GM21447 (cell line): ENCODE measurements at regions not wholly inside any gene's neighbourhood (a gene's known extent, or its start where the extent isn't known, plus 50 kb on each side); places are given as distances from the start of the nearest gene placed in this dataset.

Source experiments
- ATAC-seq: cut with Tn5 transposase; IDR thresholded peaks from one replicate; pipeline ENCODE4 v1.9.1; 2021; ENCODE audit not compliant: unreplicated experiment

DNA sequence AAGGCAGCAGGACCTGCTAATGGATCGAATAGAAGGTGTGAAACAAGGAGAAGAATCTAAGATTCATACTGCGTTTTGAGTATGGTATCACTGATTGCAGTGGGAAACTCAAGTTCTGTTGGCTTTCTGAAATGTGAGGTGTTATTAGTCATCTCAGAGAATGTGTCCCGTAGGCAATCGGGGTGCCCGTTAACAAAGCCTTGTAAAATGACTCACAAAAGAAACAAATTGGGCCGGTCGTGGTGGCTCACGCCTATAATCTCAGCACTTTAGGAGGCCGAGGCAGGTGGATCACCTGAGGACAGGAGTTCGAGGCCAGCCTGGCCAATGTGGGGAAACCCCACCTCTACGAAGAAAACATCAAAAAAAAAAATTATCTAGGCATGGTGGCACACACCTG lies 118.2 kb upstream of the C7orf33 start:
- ATAC-seq: no peak

DNA sequence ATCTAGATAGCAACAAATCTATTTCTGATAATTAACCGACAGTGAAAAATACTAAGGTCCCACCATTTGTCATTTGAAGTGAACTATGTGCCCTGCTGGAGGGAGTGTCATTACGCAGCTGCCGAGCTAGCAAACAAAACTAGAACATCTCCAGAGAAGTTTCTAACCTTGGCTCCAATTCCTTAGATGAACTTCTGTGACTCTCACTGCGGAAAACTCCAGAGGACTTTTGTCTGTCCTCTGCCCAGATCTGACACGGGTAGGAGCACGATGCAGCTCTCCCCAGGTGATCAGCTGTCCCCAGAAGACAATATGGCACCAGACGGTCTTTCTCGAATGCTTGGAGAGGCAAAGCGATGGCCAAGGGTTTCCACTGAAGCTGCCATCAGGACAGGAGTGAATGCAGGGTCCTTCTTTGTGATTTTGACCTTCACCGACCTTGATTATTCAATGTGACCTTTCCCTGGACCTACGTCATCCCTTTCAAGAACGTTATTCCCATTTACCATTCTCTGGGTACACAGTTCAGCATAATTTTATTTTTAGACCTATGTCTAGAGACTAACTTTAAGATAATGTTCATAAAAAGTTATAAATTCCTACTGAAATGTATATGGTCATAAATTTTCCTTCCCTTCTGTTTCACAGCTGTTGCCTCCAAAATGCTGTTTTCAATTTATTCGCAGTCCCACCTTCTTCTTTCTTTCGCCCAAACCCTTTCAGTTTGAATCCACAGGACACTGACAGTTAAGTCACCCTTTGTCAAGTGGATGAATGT lies 116.7 kb upstream of the C7orf33 start:
- ATAC-seq: no peak

DNA sequence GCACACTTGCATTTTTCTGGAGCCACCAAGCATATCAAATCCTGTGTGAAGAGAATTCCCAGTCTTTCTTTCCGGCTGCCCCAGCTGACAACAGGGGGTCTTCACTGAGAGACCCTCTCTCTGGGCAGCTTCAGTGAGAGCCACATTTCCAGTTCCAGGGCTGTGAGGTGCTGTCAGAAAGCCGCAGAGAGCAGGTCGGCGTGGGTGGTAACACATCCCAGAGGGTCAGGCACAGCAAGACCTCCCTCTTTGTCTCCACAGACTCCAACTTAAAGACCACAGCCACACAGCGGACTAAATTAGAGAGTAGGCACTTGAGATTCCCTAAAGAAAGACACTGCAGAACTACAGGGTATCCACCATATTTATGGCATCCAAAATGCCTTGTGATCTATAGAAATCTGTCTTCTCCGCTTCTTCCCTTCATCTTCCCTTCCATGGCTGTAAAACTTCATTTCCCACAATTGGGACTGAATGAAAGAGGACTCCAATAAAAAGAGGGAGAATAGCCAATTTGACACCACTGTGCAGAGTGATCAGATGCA lies 116.0 kb upstream of the C7orf33 start:
- ATAC-seq: no peak

DNA sequence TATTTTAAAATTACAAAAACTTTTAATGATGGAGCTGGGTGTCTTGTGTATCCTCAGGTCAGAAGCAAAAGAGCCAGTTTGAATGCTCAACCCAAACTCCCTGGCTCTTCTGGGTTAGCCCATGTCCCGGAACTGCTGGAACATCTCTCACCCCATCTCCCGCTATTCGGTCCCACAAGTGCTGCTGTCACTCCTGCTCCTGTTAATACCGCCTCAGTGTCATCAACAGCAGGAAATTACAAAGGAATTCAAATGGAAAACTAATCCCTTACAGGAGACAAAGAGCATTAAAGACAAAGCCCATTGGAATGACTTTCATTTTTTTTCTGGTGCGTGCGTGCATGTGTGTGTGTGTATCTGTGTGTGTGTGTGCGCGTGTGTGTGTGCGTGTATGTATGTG lies 112.0 kb upstream of the C7orf33 start:
- no peak for ATAC-seq

DNA sequence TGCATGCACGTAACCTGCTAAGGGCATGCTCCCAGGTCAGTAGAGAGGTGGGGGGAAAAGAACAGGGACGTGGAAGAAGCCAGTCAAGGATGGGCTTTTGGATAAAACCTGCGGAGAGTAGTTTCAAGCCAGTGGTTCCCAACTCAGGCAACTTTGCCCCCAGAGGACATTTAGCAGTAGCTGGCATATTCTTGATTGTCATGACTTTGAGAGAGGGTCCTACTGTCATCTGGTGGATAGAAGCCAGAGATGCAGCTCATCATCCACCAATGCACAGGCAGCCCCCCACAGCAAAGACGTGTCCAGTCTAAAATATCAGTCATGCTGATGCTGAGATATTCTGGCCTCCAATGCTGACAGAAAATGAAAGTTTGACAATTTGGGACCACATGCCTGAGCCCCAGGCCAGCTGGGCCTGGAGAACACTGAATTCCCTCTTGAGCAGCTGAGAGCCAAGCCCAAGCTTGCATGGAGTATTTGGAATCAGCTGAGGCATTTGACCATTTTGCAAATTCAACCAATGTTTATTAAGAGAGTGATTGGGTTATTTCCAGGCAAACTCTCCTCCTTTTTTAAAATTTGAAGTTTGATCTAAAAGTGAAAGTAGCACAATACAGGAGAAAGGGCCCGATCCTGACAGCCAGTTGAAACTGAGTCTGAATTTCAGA lies 110.0 kb upstream of the C7orf33 start:
- no peak for ATAC-seq

DNA sequence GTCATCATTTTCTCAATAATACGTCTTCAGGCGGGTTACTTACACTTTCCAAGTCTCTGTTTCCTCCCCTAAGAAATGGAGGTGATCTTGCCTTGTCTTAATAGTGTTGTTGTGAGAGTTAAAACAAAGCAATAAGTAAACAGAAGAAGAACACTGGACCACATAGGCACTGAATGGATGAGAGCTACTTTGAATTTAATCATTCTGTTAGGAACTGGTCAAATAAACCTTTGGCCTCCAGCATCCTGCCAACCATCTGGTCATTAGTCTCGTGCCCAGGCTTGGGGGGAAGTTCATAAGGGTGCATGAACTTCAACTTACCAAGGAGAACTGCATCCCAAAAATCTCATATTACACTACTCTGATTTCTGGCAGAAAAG lies 109.4 kb upstream of the C7orf33 start:
- no peak for ATAC-seq

DNA sequence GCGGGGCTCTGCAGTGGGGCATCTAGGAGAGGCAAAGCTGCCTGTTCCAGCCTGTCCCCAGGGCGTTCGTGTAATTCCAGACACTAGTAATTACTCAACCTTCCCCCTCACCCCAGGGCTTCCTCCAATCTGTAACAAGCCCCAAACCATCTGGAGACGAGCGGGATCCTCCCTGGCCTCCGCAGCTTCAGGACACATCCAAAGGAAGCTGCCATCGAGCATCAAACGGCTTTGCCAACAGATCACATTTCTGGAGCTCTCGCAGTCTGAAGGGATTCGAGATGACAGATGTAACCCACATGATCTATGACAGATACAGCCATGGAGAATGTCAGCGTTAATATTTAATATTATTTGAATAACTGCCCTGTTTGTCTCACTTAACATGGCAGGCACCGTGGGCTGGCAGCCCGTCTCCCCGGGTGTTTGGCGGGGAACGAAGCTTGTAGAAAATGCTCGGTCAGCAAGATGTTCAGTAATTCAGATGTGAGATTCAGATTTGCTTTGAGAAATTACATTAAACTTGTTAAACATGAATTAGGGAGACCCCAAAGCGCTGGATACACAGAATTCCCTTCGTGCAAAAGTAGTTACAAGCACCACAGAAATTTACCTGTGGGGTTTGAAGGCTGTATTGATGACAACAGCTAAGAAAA lies 108.5 kb upstream of the C7orf33 start:
- no peak for ATAC-seq

DNA sequence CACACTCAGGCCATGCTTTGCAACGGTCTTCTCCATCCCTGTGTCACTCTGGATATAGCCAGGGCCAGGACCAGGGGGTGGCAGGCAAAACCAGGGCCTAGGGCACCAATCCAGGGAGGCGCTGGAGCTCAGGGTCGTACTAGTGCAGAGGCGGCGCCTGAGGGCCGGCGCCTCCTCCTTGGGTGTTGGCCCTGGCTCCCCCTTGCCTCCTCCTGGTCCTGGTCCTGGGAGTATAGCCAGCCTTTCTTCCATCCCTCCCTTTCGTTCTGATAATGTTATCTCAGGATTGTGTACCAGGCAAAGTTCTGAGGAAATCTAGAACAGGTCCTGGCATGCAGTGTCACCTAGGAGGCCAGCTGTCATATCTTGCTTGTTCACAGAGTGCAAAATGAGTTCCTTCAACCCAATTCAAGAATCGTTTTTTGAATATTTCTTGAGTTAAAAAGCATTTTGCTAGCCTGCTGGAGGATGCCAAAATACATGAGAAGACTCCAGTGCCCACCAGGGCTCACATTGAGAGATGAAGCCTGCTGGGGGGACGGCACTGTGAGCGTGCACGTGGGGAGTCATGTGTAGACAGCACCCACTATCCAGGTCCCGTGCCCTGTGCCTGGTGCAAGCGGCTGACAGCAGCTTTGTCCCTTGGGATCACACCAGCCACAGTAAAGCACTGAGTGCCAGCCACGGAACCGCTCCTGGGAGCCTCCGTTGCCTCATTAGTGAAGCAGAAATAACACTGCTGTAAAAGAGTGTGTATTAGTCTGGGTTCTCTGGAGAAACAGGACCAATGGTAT lies 106.9 kb upstream of the C7orf33 start:
- no peak for ATAC-seq

DNA sequence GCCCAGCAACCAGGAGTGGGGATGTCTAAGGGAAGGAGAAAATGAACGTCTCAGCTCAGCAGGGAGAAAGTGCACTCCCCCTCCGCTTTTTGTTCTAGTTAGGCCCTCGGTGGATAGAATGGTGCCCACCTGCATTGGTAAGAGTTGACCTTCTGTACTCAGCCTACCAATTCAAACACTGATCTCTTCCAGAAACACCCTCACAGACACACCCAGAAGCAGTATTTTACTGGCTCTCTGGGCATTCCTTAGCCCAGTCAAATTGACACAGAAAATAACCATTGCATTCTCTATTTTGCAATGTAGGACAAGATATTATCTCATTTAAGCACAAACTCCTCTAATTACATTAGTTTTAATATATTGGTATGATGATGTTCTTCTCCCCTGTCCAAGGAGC lies 106.1 kb upstream of the C7orf33 start:
- ATAC-seq: no peak

DNA sequence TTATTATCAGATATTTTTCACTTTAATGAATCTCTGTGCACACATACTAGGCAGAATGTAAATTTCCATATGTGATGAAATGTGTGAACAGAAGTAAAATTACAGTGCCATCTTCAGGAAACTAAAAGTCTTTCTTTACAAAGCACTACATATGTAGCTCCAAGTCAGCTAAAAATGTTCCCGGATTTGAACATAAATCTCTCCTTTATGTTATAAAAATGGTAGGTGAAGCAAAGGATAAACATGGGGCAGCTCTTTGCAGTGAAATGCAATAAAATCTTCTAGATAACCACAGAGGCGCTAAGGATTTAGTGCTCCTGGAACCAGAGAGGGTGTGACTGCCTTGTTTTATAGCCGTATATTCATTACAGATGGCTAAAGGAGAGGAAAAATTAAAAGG lies 104.9 kb upstream of the C7orf33 start:
- no peak for ATAC-seq

DNA sequence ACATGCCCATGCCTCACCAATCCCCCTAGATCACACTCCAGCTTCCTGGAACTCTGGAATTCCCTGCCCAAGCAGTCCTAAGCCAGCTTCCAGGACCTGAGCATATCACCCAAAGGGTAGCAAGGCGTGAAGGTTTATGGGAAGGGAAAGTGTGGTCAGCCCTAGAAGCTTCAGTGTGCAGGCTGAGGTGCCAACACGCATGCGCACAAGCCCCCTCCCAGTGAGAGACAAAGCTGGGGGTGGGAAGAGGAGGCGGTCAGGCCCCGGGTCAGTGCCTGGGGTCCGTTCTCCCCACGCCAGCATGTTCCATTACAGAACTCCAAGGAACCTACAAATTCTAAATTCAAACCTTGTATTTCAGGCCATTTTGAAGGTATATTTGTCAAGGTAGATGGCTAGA lies 103.6 kb upstream of the C7orf33 start:
- ATAC-seq: no peak

DNA sequence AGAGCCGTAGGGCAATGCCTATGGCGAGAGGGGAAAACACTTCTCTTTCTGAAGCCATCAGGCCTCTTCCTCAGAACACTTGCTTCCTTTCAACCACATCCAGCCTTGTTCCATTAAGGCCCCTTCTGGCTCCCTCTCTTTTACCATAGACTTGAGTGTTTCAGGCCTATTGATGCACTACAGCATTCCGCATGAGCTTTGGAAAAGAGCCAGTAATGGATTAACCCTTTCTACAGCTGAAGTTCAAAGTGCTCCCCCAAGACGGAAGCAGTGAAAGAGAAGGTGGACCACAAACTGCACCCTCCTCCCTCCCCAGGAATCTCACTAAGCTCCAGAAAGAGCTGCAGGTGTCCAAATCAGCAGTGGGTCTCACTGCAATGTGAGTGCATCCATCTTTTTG lies 102.7 kb upstream of the C7orf33 start:
- ATAC-seq: no peak

DNA sequence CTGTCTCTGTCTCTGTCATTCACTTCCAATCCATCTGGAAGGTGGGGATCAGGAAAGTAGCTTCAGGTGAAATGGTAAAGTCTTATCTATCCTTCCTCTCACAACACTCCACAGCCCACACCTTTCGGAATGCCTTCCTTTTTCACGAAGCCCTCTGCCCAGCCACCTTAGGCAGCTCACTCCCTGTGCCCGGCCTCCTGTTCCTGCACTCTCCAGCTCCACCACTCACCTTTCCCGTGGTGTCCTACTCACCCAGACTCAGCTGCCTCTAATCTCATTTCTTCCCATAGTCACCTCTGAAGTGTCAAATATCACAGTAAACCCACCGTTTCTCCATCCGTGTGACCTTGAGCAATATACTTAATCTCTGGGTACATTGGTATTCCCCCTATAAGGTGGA lies 100.9 kb upstream of the C7orf33 start:
- ATAC-seq: no peak

DNA sequence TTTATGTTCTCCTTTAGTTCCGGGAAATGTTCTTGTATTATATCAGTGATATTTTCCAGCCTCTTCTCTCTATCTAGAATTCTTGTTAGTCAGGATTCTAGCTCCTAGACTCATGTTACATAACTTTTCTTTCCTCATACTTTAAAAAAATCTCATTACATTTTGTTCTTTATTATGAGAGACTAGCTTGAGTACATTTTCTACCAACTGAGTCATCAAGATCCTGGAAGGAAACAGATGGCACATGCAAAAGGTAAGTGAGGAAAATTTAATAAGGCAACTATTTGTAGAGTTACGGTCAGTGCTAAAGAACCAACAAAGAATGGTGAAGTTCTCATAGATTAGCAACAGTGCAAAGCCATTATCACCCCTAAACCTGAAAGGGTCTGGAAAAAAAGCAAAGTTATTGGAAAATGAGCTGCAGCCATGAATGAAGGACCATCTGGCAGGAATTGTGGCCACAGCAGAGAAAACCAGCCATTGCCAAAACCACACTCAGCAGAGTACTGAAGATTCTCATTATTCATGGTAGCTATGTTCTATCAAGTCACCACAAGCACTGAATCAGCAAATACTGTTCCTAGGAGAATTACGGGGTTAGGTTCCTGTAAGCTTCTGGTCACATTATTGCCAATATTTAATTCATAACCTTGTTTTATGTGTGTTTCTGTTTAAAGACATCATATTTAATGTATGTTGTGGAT lies 98.3 kb upstream of the C7orf33 start:
- ATAC-seq: no peak

DNA sequence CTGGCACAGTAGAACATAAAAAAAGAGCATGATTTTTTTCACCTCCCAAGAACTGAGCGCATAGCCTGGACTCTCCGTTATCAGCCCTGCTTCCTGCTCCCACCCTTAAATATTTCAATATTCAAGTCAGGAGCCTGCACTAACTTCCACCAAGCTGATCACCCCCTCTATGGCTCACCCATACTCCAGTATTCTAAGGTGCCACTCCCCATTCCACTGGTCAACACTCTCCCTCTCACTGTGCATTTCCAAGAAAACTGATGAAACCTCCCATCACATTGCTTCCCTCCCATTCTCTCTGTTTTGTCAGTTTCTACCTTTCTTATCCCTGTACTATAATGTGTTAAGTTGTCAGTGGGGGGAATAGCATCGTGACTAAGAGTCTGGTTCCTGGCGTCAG lies 95.0 kb upstream of the C7orf33 start:
- no peak for ATAC-seq

DNA sequence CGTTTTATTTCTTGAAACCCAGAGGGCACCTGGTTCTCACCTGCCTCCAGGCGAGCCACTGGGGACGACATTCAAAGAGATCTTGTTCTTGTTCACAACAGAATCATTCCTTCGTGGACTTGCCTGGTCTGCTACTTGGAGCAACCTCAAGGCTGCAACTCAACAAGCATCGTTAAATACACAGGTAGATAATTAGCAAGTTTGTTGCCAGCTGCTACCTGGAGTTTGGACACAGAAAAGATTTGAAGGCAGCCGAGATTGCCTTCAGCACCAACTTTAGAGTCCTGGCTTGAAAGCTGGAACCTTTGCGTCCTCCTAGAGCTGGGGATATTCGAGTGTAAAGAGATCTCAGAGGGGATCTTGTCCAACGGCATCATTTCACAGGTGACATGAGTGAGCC lies 89.6 kb upstream of the C7orf33 start:
- no peak for ATAC-seq

DNA sequence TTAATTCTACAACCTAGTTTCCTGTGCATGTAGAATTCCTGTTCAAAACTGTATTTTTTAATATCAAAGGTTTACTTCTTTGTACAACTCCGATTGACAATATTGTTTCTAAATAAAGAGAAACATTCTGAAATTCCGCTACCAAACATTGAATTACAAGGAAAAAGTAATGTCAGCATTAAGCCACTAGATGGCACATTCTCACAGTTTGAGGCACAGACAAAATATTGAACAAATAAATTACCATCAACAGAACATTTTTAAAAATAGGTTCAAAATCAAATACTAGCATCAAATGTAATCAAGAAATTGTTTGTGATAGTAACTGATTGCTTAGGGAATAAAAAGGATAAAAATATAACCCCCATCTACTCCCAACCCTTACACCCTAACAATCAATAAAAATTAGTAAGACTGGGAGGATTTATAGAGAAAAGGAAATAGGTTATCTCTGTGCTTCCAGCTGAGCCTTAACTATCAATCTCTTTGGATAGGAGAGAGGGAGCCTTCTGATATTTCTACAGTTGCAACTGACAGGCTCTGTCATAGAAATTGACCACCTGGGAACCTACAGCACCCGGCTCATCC lies 86.6 kb upstream of the C7orf33 start:
- ATAC-seq: no peak

DNA sequence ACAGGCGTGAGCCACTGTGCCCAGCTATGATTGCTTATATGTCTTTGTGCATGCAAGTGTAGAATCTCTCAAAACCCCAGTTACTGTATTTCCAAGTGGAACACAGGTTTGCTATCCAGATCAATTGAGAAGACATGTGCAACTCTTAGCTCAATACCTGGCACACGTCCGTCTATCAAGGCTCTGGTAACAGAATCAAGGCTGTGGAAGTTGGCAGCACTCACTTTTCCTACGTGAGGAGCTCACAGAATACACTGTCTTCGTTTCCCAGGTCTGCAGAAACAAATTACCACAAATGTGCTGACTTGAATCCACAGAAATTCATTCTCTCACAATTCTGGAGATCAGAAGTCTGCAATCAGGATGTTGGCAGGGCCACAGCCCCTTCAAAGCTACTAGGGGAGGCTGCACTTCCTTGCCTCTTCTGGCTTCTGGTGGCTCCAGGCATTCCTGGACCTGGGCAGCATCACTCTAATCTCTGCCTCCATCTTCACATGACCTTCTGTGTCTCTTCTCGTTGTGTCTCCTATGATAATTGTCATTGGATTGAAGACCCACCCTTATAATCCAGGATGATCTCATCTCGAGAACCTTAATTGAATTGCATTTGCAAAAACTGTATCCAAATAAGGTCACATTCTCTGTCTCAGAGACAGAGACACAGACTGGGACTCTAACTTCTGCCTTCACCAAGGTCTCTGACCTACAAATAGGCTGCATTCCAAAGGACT lies 84.8 kb upstream of the C7orf33 start:
- ATAC-seq: no peak

DNA sequence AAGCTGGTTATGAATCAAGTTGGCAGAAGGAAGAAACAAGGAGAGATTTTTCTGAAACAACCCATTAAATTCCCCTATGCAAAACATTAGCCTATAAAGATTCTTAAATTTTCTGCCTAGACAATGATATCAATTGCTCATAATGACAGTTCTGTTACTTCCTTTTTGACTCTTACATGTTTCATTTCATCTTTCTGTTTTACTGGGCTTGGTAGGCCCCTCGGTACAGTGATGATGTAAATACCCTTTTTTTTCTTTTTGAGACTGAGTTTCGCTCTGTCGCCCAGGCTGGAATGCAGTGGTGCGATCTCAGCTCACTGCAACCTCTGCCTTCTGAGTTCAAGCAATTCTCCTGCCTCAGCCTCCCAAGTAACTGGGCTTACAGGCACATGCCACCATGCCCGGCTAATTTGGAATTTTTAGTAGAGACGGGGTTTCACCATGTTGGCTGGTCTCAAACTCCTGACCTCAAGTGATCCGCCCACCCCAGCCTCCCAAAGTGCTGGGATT lies 83.4 kb upstream of the C7orf33 start:
- ATAC-seq: peak; percentile 98
